CD14-positive monocyte (primary cell): ENCODE measurements at regions not wholly inside any gene's neighbourhood (a gene's known extent, or its start where the extent isn't known, plus 50 kb on each side); places are given as distances from the start of the nearest gene placed in this dataset.

Source experiments
- DNase-seq, 3 donors: peaks; one replicate each; pipeline ENCODE4 v3.0.0-alpha.2; 2011 to 2022
- H2AFZ ChIP-seq: 2 replicates; pipeline ENCODE4 v1.6.0; 2012; ENCODE audit warnings: mild to moderate bottlenecking, low read depth, low read length, inconsistent platforms; ENCODE audit not compliant: insufficient read depth, poor library complexity, severe bottlenecking
- H3K27ac ChIP-seq, 2 donors: 1 replicate in 1 of 2; 2 replicates in 1 of 2; pipeline ENCODE4 v1.5.1; 2012 to 2013; ENCODE audit warnings: low read length in 2 of 2, control low read depth in 1 of 2, inconsistent platforms in 1 of 2, low read depth in 1 of 2, mild to moderate bottlenecking in 1 of 2
- H3K27me3 ChIP-seq, 2 donors: one replicate each; pipeline versions ENCODE4 v1.6.0 to v1.6.1; 2011 to 2013; ENCODE audit warnings: low read length in 2 of 2; ENCODE audit not compliant: control insufficient read depth in 2 of 2, insufficient read depth in 2 of 2
- H3K36me3 ChIP-seq, 2 donors: replicated peaks in 1 of 2; 1 replicate in 1 of 2; 2 replicates in 1 of 2; pipeline versions ENCODE4 v1.5.1 to v1.6.1; 2012 to 2013; ENCODE audit warnings: low read length in 2 of 2, control low read depth in 1 of 2, inconsistent platforms in 1 of 2, mild to moderate bottlenecking in 1 of 2; ENCODE audit not compliant: insufficient read depth in 2 of 2, control insufficient read depth in 1 of 2
- H3K4me1 ChIP-seq, 2 donors: 1 replicate in 1 of 2; 2 replicates in 1 of 2; pipeline versions ENCODE4 v1.5.1 to v1.6.1; 2012 to 2013; ENCODE audit warnings: low read length in 2 of 2, control low read depth in 1 of 2, inconsistent platforms in 1 of 2, mild to moderate bottlenecking in 1 of 2, moderate library complexity in 1 of 2; ENCODE audit not compliant: insufficient read depth in 2 of 2, control insufficient read depth in 1 of 2
- H3K4me2 ChIP-seq: replicated peaks from 2 replicates; pipeline ENCODE3; 2012; ENCODE audit warnings: low read length, moderate library complexity, mild to moderate bottlenecking; ENCODE audit not compliant: poor library complexity, severe bottlenecking; ENCODE audit errors: extremely low read depth
- H3K4me3 ChIP-seq, 3 experiments: fragments of 200-600 bp in 1 of 3; sonication (generic) in 1 of 3; replicated peaks in 1 of 3; 1 replicate in 2 of 3; 2 replicates in 1 of 3; pipeline ENCODE4 v1.5.1; 2011 to 2013; ENCODE audit warnings: low read length in 3 of 3, mild to moderate bottlenecking in 3 of 3, control low read depth in 2 of 3, low read depth in 2 of 3, inconsistent platforms in 1 of 3, moderate library complexity in 1 of 3
- H3K79me2 ChIP-seq: 2 replicates; pipeline ENCODE4 v1.6.0; 2012; ENCODE audit warnings: mild to moderate bottlenecking, control low read depth, inconsistent platforms, low read length, moderate library complexity; ENCODE audit not compliant: insufficient read depth
- H3K9ac ChIP-seq: 2 replicates; pipeline ENCODE4 v1.6.0; 2017; ENCODE audit warnings: low read length, mild to moderate bottlenecking; ENCODE audit not compliant: insufficient read depth, poor library complexity, severe bottlenecking
- H3K9me3 ChIP-seq, 2 donors: replicated peaks in 1 of 2; 1 replicate in 1 of 2; 2 replicates in 1 of 2; pipeline versions ENCODE4 v1.5.1 to v1.6.1; 2012 to 2013; ENCODE audit warnings: low read length in 2 of 2, control low read depth in 1 of 2; ENCODE audit not compliant: control insufficient read depth in 1 of 2, insufficient read depth in 1 of 2
- H4K20me1 ChIP-seq: 2 replicates; pipeline ENCODE4 v1.6.0; 2012; ENCODE audit warnings: mild to moderate bottlenecking, low read length, control low read depth, moderate library complexity; ENCODE audit not compliant: insufficient read depth
- H3K27ac Mint-ChIP-seq, 7 donors: one replicate each; pipeline ENCODE4 v1.8.0; 2020; ENCODE audit warnings: mild to moderate bottlenecking in 7 of 7, mixed read lengths in 7 of 7, moderate library complexity in 6 of 7, inconsistent platforms in 2 of 7
- H3K27me3 Mint-ChIP-seq, 3 donors: one replicate each; pipeline ENCODE4 v1.8.0; 2021 to 2022; ENCODE audit warnings: low read depth in 3 of 3, mild to moderate bottlenecking in 3 of 3, mixed read lengths in 3 of 3, moderate library complexity in 3 of 3, inconsistent platforms in 1 of 3
- H3K36me3 Mint-ChIP-seq, 2 donors: one replicate each; pipeline ENCODE4 v1.8.0; 2020; ENCODE audit warnings: mixed read lengths in 2 of 2, inconsistent platforms in 1 of 2, mild to moderate bottlenecking in 1 of 2
- H3K4me1 Mint-ChIP-seq: one replicate; pipeline ENCODE4 v1.8.0; 2020; ENCODE audit warnings: mild to moderate bottlenecking, mixed read lengths
- H3K4me3 Mint-ChIP-seq, 2 donors: one replicate each; pipeline ENCODE4 v1.8.0; 2020; ENCODE audit warnings: mild to moderate bottlenecking in 2 of 2, mixed read lengths in 2 of 2, moderate library complexity in 1 of 2
- H3K9me3 Mint-ChIP-seq, 7 donors: one replicate each; pipeline ENCODE4 v1.8.0; 2020 to 2022; ENCODE audit warnings: mixed read lengths in 7 of 7, mild to moderate bottlenecking in 6 of 7, moderate library complexity in 6 of 7, inconsistent platforms in 2 of 7
- WGBS: methylation state at CpG from one replicate; pipeline ENCODE4 v1.1.5; 2013; ENCODE audit warnings: missing lambda C conversion rate; ENCODE audit not compliant: insufficient coverage; 5-methylcytosine and 5-hydroxymethylcytosine counted together
- intact Hi-C, 2 donors: fragments of 100-400 bp; cut with micrococcal nuclease; formaldehyde crosslinking; loops; one replicate each; pipeline versions ENCODE4 v1.15.0 to v1.15.1; 2023
- TF ChIP-seq, protein P1 (sequence below): fragments of 200-600 bp; IDR thresholded peaks from one replicate; pipeline ENCODE4 v1.8.0; 2022; ENCODE audit warnings: antibody characterized with exemption, mild to moderate bottlenecking

DNA sequence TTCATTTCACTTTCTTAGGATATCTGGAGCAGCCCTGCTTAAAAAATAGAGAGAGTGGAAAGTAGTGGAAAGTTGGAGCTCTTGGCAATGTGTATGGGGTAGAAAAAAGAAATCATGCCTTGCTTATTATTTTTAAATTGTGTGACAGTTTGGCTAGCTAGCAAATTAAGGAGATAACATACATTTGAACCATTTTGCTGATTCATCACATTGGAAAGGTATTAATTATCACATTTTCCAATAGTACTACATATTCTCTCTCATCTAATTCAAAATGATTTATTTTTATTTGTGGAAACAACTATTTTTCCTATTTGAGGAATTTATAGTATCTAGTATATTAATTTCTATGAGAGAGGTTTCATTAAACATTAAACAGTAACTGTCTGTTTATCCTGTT lies 280.4 kb downstream of the KLHL4 start:
- Mint-ChIP-seq H3K4me3 (no peak overlapping the region), H3K36me3 (no peaks in the 10 kb centered on the region), H3K4me1 (no peaks in the 10 kb centered on the region), H3K9me3 (peaks cover 0 to 8% (median 0%) of the 10 kb centered on the region in 7 donors), H3K27me3 (peaks cover 0 to 1% (median 0%) of the 10 kb centered on the region in 3 donors), H3K27ac (no peak overlapping the region)
- intact Hi-C loops: no loop called here
- Histone ChIP-seq H3K4me2 (no peak overlapping the region), H3K79me2 (no peaks in the 10 kb centered on the region), H3K4me3 (no peak overlapping the region), H3K27ac (no peak overlapping the region), H4K20me1 (no peaks in the 10 kb centered on the region), H2AFZ (no peak overlapping the region), H3K27me3 (no peaks in the 10 kb centered on the region), H3K4me1 (no peaks in the 10 kb centered on the region), H3K9me3 (peaks cover 0 to 3% of the 10 kb centered on the region in 2 donors), H3K36me3 (no peaks in the 10 kb centered on the region), H3K9ac (no peak overlapping the region)
- DNase-seq: no peak
- TF ChIP-seq, protein P1, sequence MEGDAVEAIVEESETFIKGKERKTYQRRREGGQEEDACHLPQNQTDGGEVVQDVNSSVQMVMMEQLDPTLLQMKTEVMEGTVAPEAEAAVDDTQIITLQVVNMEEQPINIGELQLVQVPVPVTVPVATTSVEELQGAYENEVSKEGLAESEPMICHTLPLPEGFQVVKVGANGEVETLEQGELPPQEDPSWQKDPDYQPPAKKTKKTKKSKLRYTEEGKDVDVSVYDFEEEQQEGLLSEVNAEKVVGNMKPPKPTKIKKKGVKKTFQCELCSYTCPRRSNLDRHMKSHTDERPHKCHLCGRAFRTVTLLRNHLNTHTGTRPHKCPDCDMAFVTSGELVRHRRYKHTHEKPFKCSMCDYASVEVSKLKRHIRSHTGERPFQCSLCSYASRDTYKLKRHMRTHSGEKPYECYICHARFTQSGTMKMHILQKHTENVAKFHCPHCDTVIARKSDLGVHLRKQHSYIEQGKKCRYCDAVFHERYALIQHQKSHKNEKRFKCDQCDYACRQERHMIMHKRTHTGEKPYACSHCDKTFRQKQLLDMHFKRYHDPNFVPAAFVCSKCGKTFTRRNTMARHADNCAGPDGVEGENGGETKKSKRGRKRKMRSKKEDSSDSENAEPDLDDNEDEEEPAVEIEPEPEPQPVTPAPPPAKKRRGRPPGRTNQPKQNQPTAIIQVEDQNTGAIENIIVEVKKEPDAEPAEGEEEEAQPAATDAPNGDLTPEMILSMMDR: no peak

DNA sequence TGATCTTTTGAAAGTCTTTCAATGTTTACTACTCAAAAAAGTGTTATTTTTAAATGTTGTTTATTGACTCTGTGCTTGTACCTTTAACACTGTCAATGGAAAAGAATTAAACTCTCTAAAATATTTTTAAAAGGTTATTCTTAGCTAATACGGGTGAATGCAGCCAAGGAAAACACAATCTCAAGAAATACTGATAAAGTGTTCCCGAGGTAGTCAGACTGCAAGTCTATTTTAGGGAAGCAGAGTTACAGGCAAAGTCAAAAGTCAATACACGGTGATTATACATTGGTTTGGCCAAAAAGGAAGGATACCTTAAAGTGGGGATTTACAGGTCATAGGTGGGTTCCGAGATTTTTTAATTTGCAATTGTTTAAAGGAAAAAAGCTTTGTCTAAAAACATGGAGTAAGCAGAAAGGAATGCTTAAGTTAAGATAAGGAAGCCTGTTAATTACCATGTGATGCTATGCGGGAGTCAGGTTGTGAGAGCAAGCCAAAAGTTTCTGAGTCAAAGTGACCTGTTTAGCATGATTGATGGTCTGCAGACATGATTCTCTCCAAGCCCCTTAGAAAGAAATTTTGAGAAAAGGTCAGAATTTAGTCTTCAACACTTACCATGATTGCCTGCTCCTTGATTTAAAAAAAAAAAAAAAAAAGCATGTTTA lies 288.4 kb downstream of the KLHL4 start:
- Histone ChIP-seq H4K20me1 (no peaks in the 10 kb centered on the region), H3K4me3 (no peak overlapping the region), H3K27me3 (no peaks in the 10 kb centered on the region), H3K4me2 (no peak overlapping the region), H3K4me1 (no peaks in the 10 kb centered on the region), H3K27ac (no peak overlapping the region), H3K79me2 (no peaks in the 10 kb centered on the region), H3K9ac (no peak overlapping the region), H3K36me3 (no peaks in the 10 kb centered on the region), H2AFZ (no peak overlapping the region), H3K9me3 (peaks cover 0 to 6% of the 10 kb centered on the region in 2 donors)
- H3K27me3 Mint-ChIP-seq: no peaks in the 10 kb centered on the region
- WGBS: 43% methylated on average over 1 of the region's 5 CpGs
- H3K4me3 Mint-ChIP-seq: no peak overlapping the region
- H3K36me3 Mint-ChIP-seq: no peaks in the 10 kb centered on the region
- intact Hi-C loops: no loop called here
- no peak for DNase-seq
- no peaks in the 10 kb centered on the region for H3K4me1 Mint-ChIP-seq
- H3K9me3 Mint-ChIP-seq: peaks cover 0 to 12% (median 2%) of the 10 kb centered on the region in 7 donors
- no peak overlapping the region for H3K27ac Mint-ChIP-seq
- TF ChIP-seq, protein P1: no peak
